ENCODE measurements at regions not wholly inside any gene's neighbourhood (a gene's known extent, or its start where the extent isn't known, plus 50 kb on each side); places are given as distances from the start of the nearest gene placed in this dataset.

- TF ChIP-seq CTCF (IDR thresholded peaks at IDR 0.05; ENCODE audit: unreplicated experiment): no peak
- Mint-ChIP-seq H3K27ac (no peak overlapping the region), H3K4me3 (no peak overlapping the region), H3K36me3 (no peaks in the 10 kb centered on the region), H3K4me1 (no peaks in the 10 kb centered on the region), H3K27me3 (ENCODE audit: low read depth) (peaks cover 4% of the 10 kb centered on the region), H3K9me3 (no peaks in the 10 kb centered on the region)
- no peak for DNase-seq (ENCODE audit: low spot score in 2 of 2, unreplicated experiment in 2 of 2)
Observed at GRCh38 chr20:18926965-18927364, 113.4 kb downstream of the SCP2D1 start.

GRCh38 chr20:18928626-18929025 lies 115.0 kb downstream of the SCP2D1 start:
- Mint-ChIP-seq H3K4me3 (no peak overlapping the region), H3K4me1 (no peaks in the 10 kb centered on the region), H3K36me3 (no peaks in the 10 kb centered on the region), H3K27me3 (ENCODE audit: low read depth) (peaks cover 11% of the 10 kb centered on the region), H3K27ac (no peak overlapping the region), H3K9me3 (peaks cover 7% of the 10 kb centered on the region)
- TF ChIP-seq CTCF (IDR thresholded peaks at IDR 0.05; ENCODE audit: unreplicated experiment): no peak
- no peak for DNase-seq (ENCODE audit: low spot score in 2 of 2, unreplicated experiment in 2 of 2)

- Mint-ChIP-seq H3K27me3 (ENCODE audit: low read depth) (peaks cover 11% of the 10 kb centered on the region), H3K4me1 (no peaks in the 10 kb centered on the region), H3K27ac (no peak overlapping the region), H3K9me3 (peaks cover 14% of the 10 kb centered on the region), H3K4me3 (no peak overlapping the region), H3K36me3 (no peaks in the 10 kb centered on the region)
- no peak for DNase-seq (ENCODE audit: low spot score in 2 of 2, unreplicated experiment in 2 of 2)
- TF ChIP-seq CTCF (IDR thresholded peaks at IDR 0.05; ENCODE audit: unreplicated experiment): no peak
Observed at GRCh38 chr20:18929800-18930199, 116.2 kb downstream of the SCP2D1 start.

- H3K36me3 Mint-ChIP-seq: no peaks in the 10 kb centered on the region
- H3K4me1 Mint-ChIP-seq: no peaks in the 10 kb centered on the region
- no peak overlapping the region for H3K4me3 Mint-ChIP-seq
- peaks cover 8% of the 10 kb centered on the region for H3K27me3 Mint-ChIP-seq (ENCODE audit: low read depth)
- TF ChIP-seq CTCF (IDR thresholded peaks at IDR 0.05; ENCODE audit: unreplicated experiment): no peak
- H3K27ac Mint-ChIP-seq: no peak overlapping the region
- peaks cover 21% of the 10 kb centered on the region for H3K9me3 Mint-ChIP-seq
- no peak for DNase-seq (ENCODE audit: low spot score in 2 of 2, unreplicated experiment in 2 of 2)
Observed at GRCh38 chr20:18943542-18943941, 130.0 kb downstream of the SCP2D1 start.

- peaks cover 10% of the 10 kb centered on the region for H3K27me3 Mint-ChIP-seq (ENCODE audit: low read depth)
- no peaks in the 10 kb centered on the region for H3K36me3 Mint-ChIP-seq
- no peak overlapping the region for H3K27ac Mint-ChIP-seq
- no peak overlapping the region for H3K4me3 Mint-ChIP-seq
- no peak for TF ChIP-seq CTCF (IDR thresholded peaks at IDR 0.05; ENCODE audit: unreplicated experiment)
- no peak for DNase-seq (ENCODE audit: low spot score in 2 of 2, unreplicated experiment in 2 of 2)
- peaks cover 5% of the 10 kb centered on the region for H3K9me3 Mint-ChIP-seq
- no peaks in the 10 kb centered on the region for H3K4me1 Mint-ChIP-seq
Observed at GRCh38 chr20:18956890-18957289, 143.3 kb downstream of the SCP2D1 start.

GRCh38 chr20:18957328-18957727 lies 143.7 kb downstream of the SCP2D1 start:
- no peak overlapping the region for H3K4me3 Mint-ChIP-seq
- peaks cover 5% of the 10 kb centered on the region for H3K9me3 Mint-ChIP-seq
- H3K27me3 Mint-ChIP-seq (ENCODE audit: low read depth): peaks cover 11% of the 10 kb centered on the region
- no peak for TF ChIP-seq CTCF (IDR thresholded peaks at IDR 0.05; ENCODE audit: unreplicated experiment)
- no peaks in the 10 kb centered on the region for H3K36me3 Mint-ChIP-seq
- H3K27ac Mint-ChIP-seq: no peak overlapping the region
- H3K4me1 Mint-ChIP-seq: no peaks in the 10 kb centered on the region
- DNase-seq (ENCODE audit: low spot score in 2 of 2, unreplicated experiment in 2 of 2): no peak

Data from mesothelial cell of epicardium (in vitro differentiated cells).